22Rv1 (cell line): ENCODE measurements at regions not wholly inside any gene's neighbourhood (a gene's known extent, or its start where the extent isn't known, plus 50 kb on each side); places are given as distances from the start of the nearest gene placed in this dataset.

Experiments used
- H3K27ac ChIP-seq: fragments of 450-650 bp; 2 replicates; pipeline ENCODE4 v1.5.1; 2017
- CTCF ChIP-seq: fragments of 450-650 bp; IDR thresholded peaks from 2 replicates; pipeline ENCODE4 v1.5.1; 2017; ENCODE audit warnings: mild to moderate bottlenecking
- ZFX ChIP-seq: fragments of 450-650 bp; IDR thresholded peaks from 2 replicates; pipeline ENCODE4 v1.6.1; 2017; ENCODE audit warnings: antibody characterized with exemption, borderline replicate concordance

- no peak overlapping the region for H3K27ac ChIP-seq
- no peak for TF ChIP-seq CTCF
- no peak for TF ChIP-seq ZFX
Observed at GRCh38 chr2:147515213-147515612, 329.6 kb upstream of the ACVR2A start.

GRCh38 chr2:147512206-147512605 is 332.6 kb upstream of the ACVR2A start:
- no peak overlapping the region for H3K27ac ChIP-seq
- TF ChIP-seq CTCF (no peak), ZFX (no peak)

- H3K27ac ChIP-seq: no peak overlapping the region
- no peak for TF ChIP-seq CTCF
- no peak for TF ChIP-seq ZFX
Observed at GRCh38 chr2:147511491-147511948, 333.3 kb upstream of the ACVR2A start.

GRCh38 chr2:147509821-147510220 is 335.0 kb upstream of the ACVR2A start:
- H3K27ac ChIP-seq: no peak overlapping the region

GRCh38 chr2:147506889-147507288 is 337.9 kb upstream of the ACVR2A start:
- no peak for TF ChIP-seq CTCF
- no peak for TF ChIP-seq ZFX
- no peak overlapping the region for H3K27ac ChIP-seq

More at GRCh38 chr2:147509821-147510220, 335.0 kb upstream of the ACVR2A start:
- no peak for TF ChIP-seq CTCF
- no peak for TF ChIP-seq ZFX

GRCh38 chr2:147502711-147503290 is 342.0 kb upstream of the ACVR2A start:
- H3K27ac ChIP-seq: no peak overlapping the region
- no peak for TF ChIP-seq CTCF
- TF ChIP-seq ZFX: no peak

- no peak overlapping the region for H3K27ac ChIP-seq
Observed at GRCh38 chr2:147501968-147502367, 342.9 kb upstream of the ACVR2A start.

More at GRCh38 chr2:147501968-147502367, 342.9 kb upstream of the ACVR2A start:
- no peak for TF ChIP-seq ZFX
- TF ChIP-seq CTCF: no peak
